OCI-LY1 (cell line): ENCODE measurements at regions not wholly inside any gene's neighbourhood (a gene's known extent, or its start where the extent isn't known, plus 50 kb on each side); places are given as distances from the start of the nearest gene placed in this dataset.
A peak's percentile ranks its signal among the peaks of the same experiment; 100 is the strongest.

Source experiments
- H2AFZ ChIP-seq: fragments of 200-600 bp; sonication (generic), shearing (Covaris generic); 2 replicates; pipeline ENCODE4 v1.6.0; 2014; ENCODE audit warnings: antibody characterized with exemption, mild to moderate bottlenecking, low read length
- H3F3A ChIP-seq: fragments of 200-600 bp; sonication (generic), shearing (Covaris generic); 2 replicates; pipeline ENCODE4 v1.6.0; 2014; ENCODE audit warnings: mild to moderate bottlenecking, antibody characterized with exemption, low read length, moderate library complexity; ENCODE audit not compliant: insufficient read depth
- H3K27ac ChIP-seq: fragments of 200-600 bp; sonication (generic); 2 replicates; pipeline ENCODE4 v1.5.1; 2014; ENCODE audit warnings: low read length, mixed run types, mild to moderate bottlenecking, low read depth; ENCODE audit not compliant: poor library complexity, severe bottlenecking
- H3K27me3 ChIP-seq: fragments of 200-600 bp; sonication (generic); 2 replicates; pipeline ENCODE4 v1.6.0; 2014; ENCODE audit warnings: antibody characterized with exemption, mild to moderate bottlenecking, low read length, moderate library complexity; ENCODE audit not compliant: insufficient read depth
- H3K36me3 ChIP-seq: fragments of 200-600 bp; sonication (generic); 2 replicates; pipeline ENCODE4 v1.6.1; 2014; ENCODE audit warnings: mild to moderate bottlenecking, antibody characterized with exemption, low read length, moderate library complexity, mixed read lengths; ENCODE audit not compliant: insufficient read depth
- H3K4me1 ChIP-seq: fragments of 200-600 bp; sonication (generic); 2 replicates; pipeline ENCODE4 v1.5.1; 2014; ENCODE audit warnings: mild to moderate bottlenecking, low read length, moderate library complexity; ENCODE audit not compliant: insufficient read depth, severe bottlenecking
- H3K4me2 ChIP-seq: fragments of 200-600 bp; sonication (generic), shearing (Covaris generic); 2 replicates; pipeline ENCODE4 v1.6.1; 2014; ENCODE audit warnings: low read length
- H3K4me3 ChIP-seq: fragments of 200-600 bp; sonication (generic); 2 replicates; pipeline ENCODE4 v1.5.1; 2014; ENCODE audit warnings: low read length, low read depth, mild to moderate bottlenecking, mixed read lengths; ENCODE audit not compliant: poor library complexity, severe bottlenecking
- H3K79me2 ChIP-seq: fragments of 200-600 bp; shearing (Covaris generic); 2 replicates; pipeline ENCODE4 v1.6.1; 2016; ENCODE audit warnings: mixed run types, low read length, mixed read lengths; ENCODE audit not compliant: insufficient read depth
- H3K9ac ChIP-seq: fragments of 200-600 bp; sonication (generic), shearing (Covaris generic); 2 replicates; pipeline ENCODE4 v1.6.1; 2014; ENCODE audit warnings: mild to moderate bottlenecking, low read length, mixed read lengths
- H3K9me2 ChIP-seq: fragments of 200-600 bp; sonication (generic), shearing (Covaris generic); 2 replicates; pipeline ENCODE4 v1.6.1; 2014; ENCODE audit warnings: low read depth, mild to moderate bottlenecking, low read length, mixed read lengths
- H3K9me3 ChIP-seq: fragments of 200-600 bp; shearing (Covaris generic); 2 replicates; pipeline ENCODE4 v1.6.1; 2014; ENCODE audit warnings: low read length, mixed read lengths
- H4K20me1 ChIP-seq: fragments of 200-600 bp; sonication (generic), shearing (Covaris generic); 2 replicates; pipeline ENCODE4 v1.6.0; 2016; ENCODE audit warnings: mild to moderate bottlenecking, low read length; ENCODE audit not compliant: insufficient read depth
- CTCF ChIP-seq: fragments of 200-600 bp; sonication (generic), shearing (Covaris generic); IDR thresholded peaks from 2 replicates; pipeline ENCODE4 v1.5.1; 2017; ENCODE audit warnings: mild to moderate bottlenecking, antibody characterized with exemption, low read length, moderate library complexity, mixed read lengths
- EZH2 ChIP-seq: fragments of 200-600 bp; sonication (generic), shearing (Covaris generic); IDR thresholded peaks from 2 replicates; pipeline ENCODE4 v1.8.0; 2017; ENCODE audit warnings: borderline replicate concordance, mixed run types, mild to moderate bottlenecking, antibody characterized with exemption, low read length, moderate library complexity, mixed read lengths

- no peaks in the 10 kb centered on the region for H3K79me2 ChIP-seq
- H2AFZ ChIP-seq, result no peak overlapping the region
- no peak overlapping the region for H3K9ac ChIP-seq
- peaks cover 45% of the 10 kb centered on the region for H3K4me1 ChIP-seq
- no peaks in the 10 kb centered on the region for H3K27me3 ChIP-seq
- no peaks in the 10 kb centered on the region for H3K36me3 ChIP-seq
- no peak overlapping the region for H3K4me2 ChIP-seq
- H4K20me1 ChIP-seq, result no peaks in the 10 kb centered on the region
- H3F3A ChIP-seq, result no peaks in the 10 kb centered on the region
- TF ChIP-seq EZH2, result no peak
- no peak for TF ChIP-seq CTCF
- no peak overlapping the region for H3K27ac ChIP-seq
- H3K9me3 ChIP-seq, result no peaks in the 10 kb centered on the region
- no peak overlapping the region for H3K4me3 ChIP-seq
- H3K9me2 ChIP-seq, result no peaks in the 10 kb centered on the region
Measured at GRCh38 chr12:89884416-89884898, 175.8 kb upstream of the ATP2B1 start.

GRCh38 chr12:89883630-89884389 is 175.2 kb upstream of the ATP2B1 start:
- Histone ChIP-seq H3K27me3 (no peaks in the 10 kb centered on the region), H3K27ac (no peak overlapping the region), H3F3A (no peaks in the 10 kb centered on the region), H3K9me3 (no peaks in the 10 kb centered on the region), H3K9ac (no peak overlapping the region), H3K9me2 (no peaks in the 10 kb centered on the region), H3K4me1 (peaks cover 52% of the 10 kb centered on the region), H2AFZ (no peak overlapping the region), H3K36me3 (no peaks in the 10 kb centered on the region), H3K4me3 (no peak overlapping the region), H3K4me2 (no peak overlapping the region), H3K79me2 (no peaks in the 10 kb centered on the region), H4K20me1 (no peaks in the 10 kb centered on the region)
- no peak for TF ChIP-seq EZH2
- no peak for TF ChIP-seq CTCF

GRCh38 chr12:89882792-89883191 is 174.2 kb upstream of the ATP2B1 start:
- no peaks in the 10 kb centered on the region for H3K9me3 ChIP-seq
- H3K9me2 ChIP-seq, result no peaks in the 10 kb centered on the region
- no peak overlapping the region for H3K4me2 ChIP-seq
- H3K4me3 ChIP-seq, result no peak overlapping the region
- H3K27me3 ChIP-seq, result no peaks in the 10 kb centered on the region
- H3K4me1 ChIP-seq, result peaks cover 62% of the 10 kb centered on the region
- H3K36me3 ChIP-seq, result no peaks in the 10 kb centered on the region
- TF ChIP-seq EZH2 (no peak), CTCF (no peak)
- H3F3A ChIP-seq, result no peaks in the 10 kb centered on the region
- H4K20me1 ChIP-seq, result no peaks in the 10 kb centered on the region
- H2AFZ ChIP-seq, result no peak overlapping the region
- no peak overlapping the region for H3K9ac ChIP-seq
- no peaks in the 10 kb centered on the region for H3K79me2 ChIP-seq
- H3K27ac ChIP-seq, result peak overlapping the region; percentile 93
